ENCODE measurements at regions not wholly inside any gene's neighbourhood (a gene's known extent, or its start where the extent isn't known, plus 50 kb on each side); places are given as distances from the start of the nearest gene placed in this dataset.

DNA sequence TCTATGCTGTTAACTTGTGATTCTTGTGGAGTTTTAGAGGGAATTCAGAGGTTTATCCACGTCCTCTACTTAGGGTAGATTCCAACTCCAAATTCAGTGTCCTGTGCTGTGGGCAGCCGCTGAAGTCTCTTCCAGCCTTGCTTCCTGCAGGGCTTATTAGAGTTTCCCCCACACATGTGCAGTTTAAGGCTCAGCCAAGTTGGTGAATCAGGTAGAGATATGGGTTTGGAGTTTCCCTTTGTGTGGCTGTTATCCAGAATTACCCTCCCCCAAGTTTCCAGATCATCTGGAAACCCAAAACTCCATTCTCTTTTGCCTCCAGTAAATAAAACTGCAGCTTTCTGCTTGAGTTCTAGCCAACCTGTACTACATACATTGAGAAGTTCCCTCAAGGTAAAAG, 853.7 kb downstream of the GALC start:
- TF ChIP-seq CTCF (IDR thresholded peaks at IDR 0.05; ENCODE audit: low read depth, low read length, missing control alignments), result no peak
- H3K4me3 ChIP-seq (ENCODE audit: low read depth, low read length), result no peak overlapping the region
- no peak for DNase-seq (ENCODE audit: low read depth)

DNA sequence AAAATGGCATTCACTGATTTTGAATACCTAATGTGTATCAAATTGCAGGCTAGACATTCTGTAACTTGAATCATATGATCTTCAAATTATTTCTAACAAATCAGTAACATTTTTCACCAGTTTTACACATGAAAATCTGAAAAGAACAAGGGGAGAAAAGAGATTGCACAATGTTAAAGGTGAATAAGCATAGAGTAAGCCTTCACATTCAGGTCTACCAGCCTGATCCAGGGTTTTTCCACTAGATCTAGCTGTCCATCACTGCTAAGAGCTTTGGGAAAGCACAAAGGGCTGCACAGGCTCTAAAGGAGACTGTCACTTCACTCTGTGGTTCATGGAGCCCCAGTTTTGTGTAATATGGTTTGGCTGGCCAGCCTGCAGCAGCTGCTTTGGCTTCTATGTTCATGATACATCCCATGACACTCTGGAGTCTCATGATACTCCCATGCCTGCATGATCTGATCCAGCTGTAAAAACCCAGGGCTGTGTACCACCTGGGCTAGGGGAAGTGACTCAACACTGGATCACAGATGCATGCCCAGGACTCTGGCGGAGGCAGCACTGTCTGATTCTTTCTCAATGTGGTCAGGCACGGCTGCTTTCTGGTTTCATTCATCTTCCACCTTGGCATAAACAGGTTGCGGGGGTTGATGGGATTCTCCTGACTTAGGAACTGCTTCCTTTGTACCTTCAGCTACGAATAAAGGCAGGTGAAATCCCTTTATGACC, 859.7 kb downstream of the GALC start:
- no peak overlapping the region for H3K4me3 ChIP-seq (ENCODE audit: low read depth, low read length)
- no peak for TF ChIP-seq CTCF (IDR thresholded peaks at IDR 0.05; ENCODE audit: low read depth, low read length, missing control alignments)
- DNase-seq (ENCODE audit: low read depth), result no peak

GRCh38 chr14:87131879-87132278, 861.1 kb downstream of the GALC start:
- no peak overlapping the region for H3K4me3 ChIP-seq (ENCODE audit: low read depth, low read length)
- no peak for TF ChIP-seq CTCF (IDR thresholded peaks at IDR 0.05; ENCODE audit: low read depth, low read length, missing control alignments)

DNA sequence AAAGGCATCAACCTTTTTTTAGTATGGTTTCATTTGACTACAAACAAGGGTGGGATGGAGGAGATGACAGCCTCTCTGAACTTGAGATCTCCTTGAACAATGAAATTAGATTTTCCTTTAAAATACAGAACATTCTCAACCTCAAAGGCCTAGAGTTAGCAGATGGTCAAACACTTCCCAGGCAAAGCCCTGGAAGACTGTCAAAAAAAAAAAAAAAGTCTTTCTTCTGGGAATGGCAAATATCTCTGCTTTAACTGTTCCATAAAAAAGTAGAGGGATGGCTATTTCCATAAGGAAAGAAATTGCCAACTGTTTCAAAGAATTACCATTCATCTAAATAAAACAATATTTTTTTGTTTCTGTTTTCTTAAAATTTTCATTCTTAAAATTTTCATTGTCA, 870.8 kb downstream of the GALC start:
- no peak overlapping the region for H3K4me3 ChIP-seq (ENCODE audit: low read depth, low read length)
- TF ChIP-seq CTCF (IDR thresholded peaks at IDR 0.05; ENCODE audit: low read depth, low read length, missing control alignments), result no peak
- DNase-seq (ENCODE audit: low read depth), result no peak

More at GRCh38 chr14:87131879-87132278, 861.1 kb downstream of the GALC start:
- no peak for DNase-seq (ENCODE audit: low read depth)

- no peak for TF ChIP-seq CTCF (IDR thresholded peaks at IDR 0.05; ENCODE audit: low read depth, low read length, missing control alignments)
- no peak for DNase-seq (ENCODE audit: low read depth)
- H3K4me3 ChIP-seq (ENCODE audit: low read depth, low read length), result no peak overlapping the region
Observed at GRCh38 chr14:87121716-87122115, 871.3 kb downstream of the GALC start.

GRCh38 chr14:87115234-87115633, 877.7 kb downstream of the GALC start:
- no peak for DNase-seq (ENCODE audit: low read depth)
- no peak for TF ChIP-seq CTCF (IDR thresholded peaks at IDR 0.05; ENCODE audit: low read depth, low read length, missing control alignments)
- no peak overlapping the region for H3K4me3 ChIP-seq (ENCODE audit: low read depth, low read length)

GRCh38 chr14:87113286-87113685, 879.7 kb downstream of the GALC start:
- H3K4me3 ChIP-seq (ENCODE audit: low read depth, low read length), result no peak overlapping the region
- DNase-seq (ENCODE audit: low read depth), result no peak
- TF ChIP-seq CTCF (IDR thresholded peaks at IDR 0.05; ENCODE audit: low read depth, low read length, missing control alignments), result no peak
